ENCODE measurements at regions not wholly inside any gene's neighbourhood (a gene's known extent, or its start where the extent isn't known, plus 50 kb on each side); places are given as distances from the start of the nearest gene placed in this dataset.

- DNase-seq = no peak
- Histone ChIP-seq H3K9ac (ENCODE audit: low read length) (no peak overlapping the region), H3K27me3 (ENCODE audit: low read length) (no peaks in the 10 kb centered on the region), H3K4me3 (ENCODE audit: low read length) (no peak overlapping the region), H3K9me3 (ENCODE audit: low read length) (no peaks in the 10 kb centered on the region), H4K20me1 (ENCODE audit: insufficient read depth, low read depth, low read length) (no peaks in the 10 kb centered on the region), H3K36me3 (ENCODE audit: insufficient read depth, low read length) (no peaks in the 10 kb centered on the region), H3K4me1 (ENCODE audit: low read length) (peaks cover 15% of the 10 kb centered on the region), H2AFZ (ENCODE audit: low read length) (no peak overlapping the region), H3K79me2 (ENCODE audit: low read length) (no peaks in the 10 kb centered on the region), H3K4me2 (ENCODE audit: low read depth, low read length, poor library complexity, severe bottlenecking) (no peak overlapping the region), H3K27ac (ENCODE audit: low read length) (no peak overlapping the region), H3K9me2 (replicated peaks; ENCODE audit: insufficient read depth, low read length) (no peaks in the 10 kb centered on the region)
Measured at GRCh38 chr15:45946111-45946510, 311.3 kb downstream of the SQOR start.

GRCh38 chr15:45948181-45948621 is 313.4 kb downstream of the SQOR start:
- Histone ChIP-seq H3K4me1 (ENCODE audit: low read length) (peaks cover 7% of the 10 kb centered on the region), H3K4me3 (ENCODE audit: low read length) (no peak overlapping the region), H3K9me3 (ENCODE audit: low read length) (no peaks in the 10 kb centered on the region), H3K9ac (ENCODE audit: low read length) (no peak overlapping the region), H3K36me3 (ENCODE audit: insufficient read depth, low read length) (no peaks in the 10 kb centered on the region), H3K79me2 (ENCODE audit: low read length) (no peaks in the 10 kb centered on the region), H3K27me3 (ENCODE audit: low read length) (no peaks in the 10 kb centered on the region), H3K9me2 (replicated peaks; ENCODE audit: insufficient read depth, low read length) (no peaks in the 10 kb centered on the region), H3K27ac (ENCODE audit: low read length) (no peak overlapping the region), H4K20me1 (ENCODE audit: insufficient read depth, low read depth, low read length) (no peaks in the 10 kb centered on the region), H3K4me2 (ENCODE audit: low read depth, low read length, poor library complexity, severe bottlenecking) (no peak overlapping the region), H2AFZ (ENCODE audit: low read length) (no peak overlapping the region)
- DNase-seq = no peak

- no peaks in the 10 kb centered on the region for H3K79me2 ChIP-seq (ENCODE audit: low read length)
- DNase-seq = no peak
Measured at GRCh38 chr15:45958924-45959323, 324.1 kb downstream of the SQOR start.

GRCh38 chr15:45962733-45963132 is 327.9 kb downstream of the SQOR start:
- no peaks in the 10 kb centered on the region for H3K9me2 ChIP-seq (replicated peaks; ENCODE audit: insufficient read depth, low read length)
- no peaks in the 10 kb centered on the region for H3K36me3 ChIP-seq (ENCODE audit: insufficient read depth, low read length)
- no peak overlapping the region for H3K4me2 ChIP-seq (ENCODE audit: low read depth, low read length, poor library complexity, severe bottlenecking)
- H4K20me1 ChIP-seq (ENCODE audit: insufficient read depth, low read depth, low read length) = no peaks in the 10 kb centered on the region
- H3K4me1 ChIP-seq (ENCODE audit: low read length) = no peaks in the 10 kb centered on the region
- no peak overlapping the region for H3K27ac ChIP-seq (ENCODE audit: low read length)
- no peak overlapping the region for H2AFZ ChIP-seq (ENCODE audit: low read length)
- no peaks in the 10 kb centered on the region for H3K79me2 ChIP-seq (ENCODE audit: low read length)
- H3K9me3 ChIP-seq (ENCODE audit: low read length) = peaks cover 6% of the 10 kb centered on the region
- H3K9ac ChIP-seq (ENCODE audit: low read length) = no peak overlapping the region
- H3K4me3 ChIP-seq (ENCODE audit: low read length) = no peak overlapping the region
- DNase-seq = no peak
- no peaks in the 10 kb centered on the region for H3K27me3 ChIP-seq (ENCODE audit: low read length)

More at GRCh38 chr15:45958924-45959323, 324.1 kb downstream of the SQOR start:
- Histone ChIP-seq H3K9me3 (ENCODE audit: low read length) (peaks cover 13% of the 10 kb centered on the region), H3K36me3 (ENCODE audit: insufficient read depth, low read length) (no peaks in the 10 kb centered on the region), H2AFZ (ENCODE audit: low read length) (no peak overlapping the region), H3K27me3 (ENCODE audit: low read length) (no peaks in the 10 kb centered on the region), H3K27ac (ENCODE audit: low read length) (no peak overlapping the region), H4K20me1 (ENCODE audit: insufficient read depth, low read depth, low read length) (no peaks in the 10 kb centered on the region), H3K9me2 (replicated peaks; ENCODE audit: insufficient read depth, low read length) (no peaks in the 10 kb centered on the region), H3K4me1 (ENCODE audit: low read length) (no peaks in the 10 kb centered on the region), H3K4me3 (ENCODE audit: low read length) (no peak overlapping the region), H3K9ac (ENCODE audit: low read length) (no peak overlapping the region), H3K4me2 (ENCODE audit: low read depth, low read length, poor library complexity, severe bottlenecking) (no peak overlapping the region)

GRCh38 chr15:45970542-45970941 is 335.7 kb downstream of the SQOR start:
- Histone ChIP-seq H3K4me3 (ENCODE audit: low read length) (no peak overlapping the region), H3K79me2 (ENCODE audit: low read length) (no peaks in the 10 kb centered on the region), H2AFZ (ENCODE audit: low read length) (no peak overlapping the region), H3K9me3 (ENCODE audit: low read length) (no peaks in the 10 kb centered on the region), H3K36me3 (ENCODE audit: insufficient read depth, low read length) (no peaks in the 10 kb centered on the region), H3K27ac (ENCODE audit: low read length) (no peak overlapping the region), H3K9me2 (replicated peaks; ENCODE audit: insufficient read depth, low read length) (no peaks in the 10 kb centered on the region), H3K4me1 (ENCODE audit: low read length) (no peaks in the 10 kb centered on the region), H3K4me2 (ENCODE audit: low read depth, low read length, poor library complexity, severe bottlenecking) (no peak overlapping the region), H4K20me1 (ENCODE audit: insufficient read depth, low read depth, low read length) (no peaks in the 10 kb centered on the region), H3K9ac (ENCODE audit: low read length) (no peak overlapping the region), H3K27me3 (ENCODE audit: low read length) (no peaks in the 10 kb centered on the region)
- DNase-seq = no peak

- no peak for DNase-seq
- Histone ChIP-seq H3K36me3 (ENCODE audit: insufficient read depth, low read length) (no peaks in the 10 kb centered on the region), H3K4me2 (ENCODE audit: low read depth, low read length, poor library complexity, severe bottlenecking) (no peak overlapping the region), H3K27ac (ENCODE audit: low read length) (no peak overlapping the region), H4K20me1 (ENCODE audit: insufficient read depth, low read depth, low read length) (no peaks in the 10 kb centered on the region), H3K9me2 (replicated peaks; ENCODE audit: insufficient read depth, low read length) (no peaks in the 10 kb centered on the region), H3K4me1 (ENCODE audit: low read length) (no peaks in the 10 kb centered on the region), H3K9me3 (ENCODE audit: low read length) (no peaks in the 10 kb centered on the region), H2AFZ (ENCODE audit: low read length) (no peak overlapping the region), H3K27me3 (ENCODE audit: low read length) (no peaks in the 10 kb centered on the region), H3K79me2 (ENCODE audit: low read length) (no peaks in the 10 kb centered on the region), H3K9ac (ENCODE audit: low read length) (no peak overlapping the region), H3K4me3 (ENCODE audit: low read length) (no peak overlapping the region)
Measured at GRCh38 chr15:45980366-45980765, 345.5 kb downstream of the SQOR start.

- H3K79me2 ChIP-seq (ENCODE audit: low read length) = no peaks in the 10 kb centered on the region
- no peaks in the 10 kb centered on the region for H3K9me3 ChIP-seq (ENCODE audit: low read length)
- no peaks in the 10 kb centered on the region for H3K27me3 ChIP-seq (ENCODE audit: low read length)
- DNase-seq = no peak
- H3K4me2 ChIP-seq (ENCODE audit: low read depth, low read length, poor library complexity, severe bottlenecking) = no peak overlapping the region
- no peak overlapping the region for H3K4me3 ChIP-seq (ENCODE audit: low read length)
- H3K27ac ChIP-seq (ENCODE audit: low read length) = no peak overlapping the region
- no peak overlapping the region for H3K9ac ChIP-seq (ENCODE audit: low read length)
- no peaks in the 10 kb centered on the region for H4K20me1 ChIP-seq (ENCODE audit: insufficient read depth, low read depth, low read length)
- no peaks in the 10 kb centered on the region for H3K9me2 ChIP-seq (replicated peaks; ENCODE audit: insufficient read depth, low read length)
- no peak overlapping the region for H2AFZ ChIP-seq (ENCODE audit: low read length)
- H3K4me1 ChIP-seq (ENCODE audit: low read length) = no peaks in the 10 kb centered on the region
- H3K36me3 ChIP-seq (ENCODE audit: insufficient read depth, low read length) = no peaks in the 10 kb centered on the region
Measured at GRCh38 chr15:45981625-45982024, 346.8 kb downstream of the SQOR start.

- DNase-seq = no peak
- no peaks in the 10 kb centered on the region for H4K20me1 ChIP-seq (ENCODE audit: insufficient read depth, low read depth, low read length)
- no peak overlapping the region for H3K9ac ChIP-seq (ENCODE audit: low read length)
- H3K4me3 ChIP-seq (ENCODE audit: low read length) = no peak overlapping the region
- H3K4me1 ChIP-seq (ENCODE audit: low read length) = no peaks in the 10 kb centered on the region
- H3K27ac ChIP-seq (ENCODE audit: low read length) = no peak overlapping the region
- H3K9me3 ChIP-seq (ENCODE audit: low read length) = peaks cover 5% of the 10 kb centered on the region; the same call in 1 of the 2 replicates
- no peak overlapping the region for H2AFZ ChIP-seq (ENCODE audit: low read length)
- no peaks in the 10 kb centered on the region for H3K27me3 ChIP-seq (ENCODE audit: low read length)
- no peaks in the 10 kb centered on the region for H3K36me3 ChIP-seq (ENCODE audit: insufficient read depth, low read length)
- H3K9me2 ChIP-seq (replicated peaks; ENCODE audit: insufficient read depth, low read length) = no peaks in the 10 kb centered on the region
- H3K4me2 ChIP-seq (ENCODE audit: low read depth, low read length, poor library complexity, severe bottlenecking) = no peak overlapping the region
- H3K79me2 ChIP-seq (ENCODE audit: low read length) = no peaks in the 10 kb centered on the region
Measured at GRCh38 chr15:45991863-45992262, 357.0 kb downstream of the SQOR start.

- Histone ChIP-seq H3K4me1 (ENCODE audit: low read length) (no peaks in the 10 kb centered on the region), H3K9me2 (replicated peaks; ENCODE audit: insufficient read depth, low read length) (no peaks in the 10 kb centered on the region), H3K27me3 (ENCODE audit: low read length) (no peaks in the 10 kb centered on the region), H3K79me2 (ENCODE audit: low read length) (no peaks in the 10 kb centered on the region), H2AFZ (ENCODE audit: low read length) (no peak overlapping the region), H3K4me3 (ENCODE audit: low read length) (no peak overlapping the region), H3K4me2 (ENCODE audit: low read depth, low read length, poor library complexity, severe bottlenecking) (no peak overlapping the region), H3K36me3 (ENCODE audit: insufficient read depth, low read length) (no peaks in the 10 kb centered on the region), H4K20me1 (ENCODE audit: insufficient read depth, low read depth, low read length) (no peaks in the 10 kb centered on the region), H3K27ac (ENCODE audit: low read length) (no peak overlapping the region), H3K9me3 (ENCODE audit: low read length) (peaks cover 5% of the 10 kb centered on the region; the same call in 1 of the 2 replicates), H3K9ac (ENCODE audit: low read length) (no peak overlapping the region)
- no peak for DNase-seq
Measured at GRCh38 chr15:45993072-45993471, 358.2 kb downstream of the SQOR start.
